M059J (cell line): ENCODE measurements at regions not wholly inside any gene's neighbourhood (a gene's known extent, or its start where the extent isn't known, plus 50 kb on each side); places are given as distances from the start of the nearest gene placed in this dataset.

Source experiments
- DNase-seq: peaks from one replicate; pipeline ENCODE4 v3.0.0-alpha.2; 2012; ENCODE audit warnings: low read depth

DNA sequence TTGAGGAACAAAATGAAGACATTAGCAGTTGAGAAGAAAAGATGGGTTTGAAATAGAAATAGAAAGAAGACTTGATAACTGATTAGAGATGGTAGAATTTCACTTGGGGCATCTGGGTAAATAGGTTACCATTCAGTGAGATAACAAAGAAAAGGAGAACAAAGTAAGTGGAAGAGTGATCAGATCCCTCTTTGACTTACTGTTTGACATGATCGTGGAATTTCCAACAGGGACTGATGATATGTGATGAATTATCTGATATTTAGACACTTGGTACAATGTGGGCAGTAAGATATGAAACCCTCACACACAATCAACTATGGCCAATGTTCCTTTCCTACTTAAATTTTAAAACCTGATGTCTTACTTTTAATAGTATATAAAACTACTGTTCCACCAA lies 70.1 kb upstream of the STARD4 start:
- DNase-seq = no peak

DNA sequence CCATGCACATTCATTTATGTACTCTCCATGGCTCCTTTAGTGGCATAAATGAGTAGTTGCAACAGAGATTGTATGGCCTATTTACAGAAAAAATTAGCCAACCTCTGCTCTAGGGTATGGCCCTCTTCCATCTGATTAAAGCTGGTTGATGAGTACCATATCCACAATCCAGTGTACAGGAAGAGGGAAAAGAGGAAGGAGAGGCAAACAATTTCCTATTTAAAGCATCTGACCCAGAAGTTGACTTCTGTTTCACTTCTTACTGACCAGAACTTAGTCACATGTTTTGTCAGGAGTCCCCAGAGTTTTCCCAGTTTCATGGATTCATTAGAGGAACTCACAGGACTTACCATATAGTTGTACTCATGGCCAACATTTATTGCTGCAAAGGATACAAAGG lies 68.6 kb upstream of the STARD4 start:
- peak; percentile 22 for DNase-seq

DNA sequence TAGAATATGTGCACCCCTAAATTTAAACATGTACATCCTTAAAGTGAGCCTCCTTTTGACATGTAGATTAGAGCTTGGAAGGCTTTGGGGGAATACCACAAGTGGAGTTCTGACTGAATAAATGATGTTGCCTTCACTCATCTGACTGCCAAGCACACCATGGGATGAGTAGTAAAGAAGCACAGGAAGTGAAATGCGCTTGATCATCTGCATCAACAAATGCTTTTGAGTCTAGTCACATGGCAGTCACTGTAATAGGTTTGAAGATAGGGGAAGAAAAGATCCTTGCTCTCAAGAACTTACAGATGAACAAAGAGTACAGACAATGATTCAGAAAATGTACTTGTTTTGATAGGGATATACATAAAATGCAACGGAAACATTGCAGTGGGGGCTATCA lies 62.0 kb upstream of the STARD4 start:
- peak; percentile 8 for DNase-seq

DNA sequence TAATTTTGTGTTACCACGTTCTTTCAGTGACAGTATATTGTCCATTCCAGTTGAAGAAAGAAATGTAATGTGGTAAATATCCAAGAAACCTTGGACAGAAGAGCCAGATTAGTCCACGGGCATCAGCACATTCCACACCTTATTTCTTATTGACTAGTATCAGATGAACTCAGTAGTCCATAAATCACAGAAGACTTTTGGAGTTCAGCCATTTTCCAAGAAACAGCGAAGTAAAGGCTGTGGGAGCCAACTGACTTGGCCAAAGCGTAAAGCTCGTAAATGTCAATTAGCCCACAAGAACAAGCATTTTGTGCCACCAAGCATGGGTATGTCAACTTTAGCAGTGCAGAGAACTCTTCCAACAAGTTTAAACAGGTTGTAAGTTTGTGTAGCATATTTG lies 60.2 kb upstream of the STARD4 start:
- DNase-seq = peak; percentile 93

DNA sequence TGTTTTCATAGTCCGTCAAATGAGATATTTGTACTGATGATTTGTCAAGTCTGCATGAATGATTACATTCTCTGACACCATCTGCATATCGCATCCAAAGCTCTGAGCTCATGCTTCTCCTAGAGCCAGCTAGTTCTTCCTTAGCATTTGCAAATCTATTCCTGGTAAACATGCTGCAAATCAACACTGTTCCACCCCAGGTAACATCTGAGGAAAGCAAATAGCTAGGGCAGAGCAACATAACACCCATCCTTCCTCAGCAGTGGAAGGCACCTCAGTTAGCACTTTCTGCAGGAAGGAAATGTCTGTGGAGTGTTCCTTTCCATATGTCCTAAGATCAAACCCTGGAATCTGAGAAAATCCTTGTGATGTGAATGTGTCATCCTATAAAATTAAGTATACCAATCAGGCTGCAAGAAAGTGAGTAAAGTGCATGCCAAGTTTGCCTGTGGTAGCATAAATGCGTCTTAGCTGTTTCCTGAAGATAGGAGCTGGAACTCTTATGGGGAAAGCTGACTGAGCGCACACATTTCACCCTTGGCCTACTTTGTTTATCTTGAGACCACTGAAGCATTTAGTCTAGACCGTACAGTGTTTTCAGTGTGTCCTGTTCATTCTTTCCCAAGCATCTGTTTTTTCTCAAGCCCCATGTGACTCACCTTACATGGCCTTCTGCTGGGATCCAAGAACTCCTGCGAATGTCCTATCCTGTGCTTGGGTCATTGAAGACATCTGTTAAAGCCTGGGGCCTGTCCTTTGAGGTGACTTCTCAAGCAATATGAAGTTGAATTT lies 50.9 kb upstream of the STARD4 start:
- DNase-seq = peak; percentile 96

DNA sequence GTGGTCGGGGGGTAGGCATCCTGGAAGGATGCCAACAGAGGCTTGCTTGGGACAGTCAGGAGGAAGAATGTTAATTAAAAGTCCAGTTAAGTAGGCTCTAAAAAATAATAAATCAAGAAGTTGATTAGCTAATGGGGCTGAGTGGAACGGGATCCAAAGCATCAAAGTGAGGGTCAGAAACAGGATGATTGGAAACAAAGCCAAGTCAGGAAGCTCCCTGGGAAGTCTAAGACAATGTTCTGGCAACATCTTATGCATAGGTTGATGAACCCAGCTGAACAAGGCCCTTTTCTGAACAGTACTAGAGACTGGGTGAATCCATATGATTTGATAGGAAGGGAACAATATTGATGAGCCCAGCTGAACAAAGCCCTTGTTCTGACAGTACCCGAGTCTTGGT lies 50.2 kb upstream of the STARD4 start:
- DNase-seq = no peak
